ENCODE measurements at regions not wholly inside any gene's neighbourhood (a gene's known extent, or its start where the extent isn't known, plus 50 kb on each side); places are given as distances from the start of the nearest gene placed in this dataset.

GRCh38 chr16:75997606-75998005 is 271.3 kb upstream of the CPHXL start:
- H3K27ac ChIP-seq (ENCODE audit: low read depth, low read length) = no peak overlapping the region
- intact Hi-C loops (cut with micrococcal nuclease) = no loop called here
- Mint-ChIP-seq H3K36me3 (no peaks in the 10 kb centered on the region), H3K27ac (no peak overlapping the region), H3K9me3 (peaks cover 0 to 21% (median 2%) of the 10 kb centered on the region in 11 donors), H3K27me3 (no peaks in the 10 kb centered on the region), H3K4me1 (no peaks in the 10 kb centered on the region), H3K4me3 (no peak overlapping the region)
- H3K4me3 ChIP-seq (ENCODE audit: low read length) = no peak overlapping the region
- DNase-seq = no peak
- H3K4me1 ChIP-seq (ENCODE audit: control insufficient read depth in 2 of 2, insufficient read depth in 2 of 2, low read length in 2 of 2) = no peaks in the 10 kb centered on the region
- ATAC-seq = no peak
- no peaks in the 10 kb centered on the region for H3K27me3 ChIP-seq (ENCODE audit: control insufficient read depth in 2 of 2, insufficient read depth in 2 of 2, low read length in 2 of 2)
- ChIA-PET CTCF (no interaction called here), POLR2A (no interaction called here)
- no peaks in the 10 kb centered on the region for H3K36me3 ChIP-seq (ENCODE audit: control insufficient read depth in 2 of 3, insufficient read depth in 3 of 3, low read length in 3 of 3)
- no peaks in the 10 kb centered on the region for H3K9me3 ChIP-seq (ENCODE audit: control insufficient read depth in 2 of 3, low read length in 3 of 3)

- H3K27ac ChIP-seq (ENCODE audit: low read depth, low read length) = no peak overlapping the region
- no peak overlapping the region for H3K4me3 ChIP-seq (ENCODE audit: low read length)
- no peaks in the 10 kb centered on the region for H3K36me3 ChIP-seq (ENCODE audit: control insufficient read depth in 2 of 3, insufficient read depth in 3 of 3, low read length in 3 of 3)
- no peak overlapping the region for H3K27ac Mint-ChIP-seq
- DNase-seq (no peak), ATAC-seq (no peak)
- peaks cover 0 to 9% (median 0%) of the 10 kb centered on the region in 11 donors for H3K9me3 Mint-ChIP-seq
- ChIA-PET POLR2A (no interaction called here), CTCF (no interaction called here)
- no peaks in the 10 kb centered on the region for H3K4me1 Mint-ChIP-seq
- H3K27me3 Mint-ChIP-seq = no peaks in the 10 kb centered on the region
- no peaks in the 10 kb centered on the region for H3K36me3 Mint-ChIP-seq
- intact Hi-C loops (cut with micrococcal nuclease) = no loop called here
- no peaks in the 10 kb centered on the region for H3K27me3 ChIP-seq (ENCODE audit: control insufficient read depth in 2 of 2, insufficient read depth in 2 of 2, low read length in 2 of 2)
- no peaks in the 10 kb centered on the region for H3K4me1 ChIP-seq (ENCODE audit: control insufficient read depth in 2 of 2, insufficient read depth in 2 of 2, low read length in 2 of 2)
- H3K4me3 Mint-ChIP-seq = no peak overlapping the region
- H3K9me3 ChIP-seq (ENCODE audit: control insufficient read depth in 2 of 3, low read length in 3 of 3) = no peaks in the 10 kb centered on the region
These were observed 269.6 kb upstream of the CNTNAP4 start for GRCh38 chr16:76007645-76008044.

GRCh38 chr16:76023835-76024234 is 253.4 kb upstream of the CNTNAP4 start:
- no peaks in the 10 kb centered on the region for H3K36me3 Mint-ChIP-seq
- peaks cover 0 to 5% (median 0%) of the 10 kb centered on the region in 11 donors for H3K9me3 Mint-ChIP-seq
- Histone ChIP-seq H3K4me3 (ENCODE audit: low read length) (no peak overlapping the region), H3K27ac (ENCODE audit: low read depth, low read length) (no peak overlapping the region), H3K27me3 (ENCODE audit: control insufficient read depth in 2 of 2, insufficient read depth in 2 of 2, low read length in 2 of 2) (no peaks in the 10 kb centered on the region), H3K4me1 (ENCODE audit: control insufficient read depth in 2 of 2, insufficient read depth in 2 of 2, low read length in 2 of 2) (no peaks in the 10 kb centered on the region), H3K9me3 (ENCODE audit: control insufficient read depth in 2 of 3, low read length in 3 of 3) (no peaks in the 10 kb centered on the region), H3K36me3 (ENCODE audit: control insufficient read depth in 2 of 3, insufficient read depth in 3 of 3, low read length in 3 of 3) (no peaks in the 10 kb centered on the region)
- H3K27me3 Mint-ChIP-seq = peaks cover 0 to 5% (median 0%) of the 10 kb centered on the region in 5 donors
- POLR2A ChIA-PET = no interaction called here
- no peak for ATAC-seq
- CTCF ChIA-PET = no interaction called here
- DNase-seq = no peak
- H3K4me3 Mint-ChIP-seq = no peak overlapping the region
- intact Hi-C loops (cut with micrococcal nuclease) = no loop called here
- no peak overlapping the region for H3K27ac Mint-ChIP-seq
- H3K4me1 Mint-ChIP-seq = no peaks in the 10 kb centered on the region

GRCh38 chr16:76035689-76036088 is 241.5 kb upstream of the CNTNAP4 start:
- H3K36me3 ChIP-seq (ENCODE audit: control insufficient read depth in 2 of 3, insufficient read depth in 3 of 3, low read length in 3 of 3) = no peaks in the 10 kb centered on the region
- ChIA-PET CTCF (no interaction called here), POLR2A (no interaction called here)
- H3K27me3 ChIP-seq (ENCODE audit: control insufficient read depth in 2 of 2, insufficient read depth in 2 of 2, low read length in 2 of 2) = no peaks in the 10 kb centered on the region
- peaks cover 0 to 17% (median 2%) of the 10 kb centered on the region in 11 donors for H3K9me3 Mint-ChIP-seq
- H3K36me3 Mint-ChIP-seq = no peaks in the 10 kb centered on the region
- H3K27me3 Mint-ChIP-seq = no peaks in the 10 kb centered on the region
- DNase-seq = no peak
- no peak for ATAC-seq
- H3K4me3 ChIP-seq (ENCODE audit: low read length) = no peak overlapping the region
- H3K4me1 ChIP-seq (ENCODE audit: control insufficient read depth in 2 of 2, insufficient read depth in 2 of 2, low read length in 2 of 2) = no peaks in the 10 kb centered on the region
- no peak overlapping the region for H3K27ac Mint-ChIP-seq
- intact Hi-C loops (cut with micrococcal nuclease) = no loop called here
- no peaks in the 10 kb centered on the region for H3K4me1 Mint-ChIP-seq
- no peak overlapping the region for H3K4me3 Mint-ChIP-seq
- no peaks in the 10 kb centered on the region for H3K9me3 ChIP-seq (ENCODE audit: control insufficient read depth in 2 of 3, low read length in 3 of 3)
- H3K27ac ChIP-seq (ENCODE audit: low read depth, low read length) = no peak overlapping the region

- POLR2A ChIA-PET = no interaction called here
- H3K27ac Mint-ChIP-seq = no peak overlapping the region
- Histone ChIP-seq H3K36me3 (ENCODE audit: control insufficient read depth in 2 of 3, insufficient read depth in 3 of 3, low read length in 3 of 3) (no peaks in the 10 kb centered on the region), H3K9me3 (ENCODE audit: control insufficient read depth in 2 of 3, low read length in 3 of 3) (no peaks in the 10 kb centered on the region), H3K27ac (ENCODE audit: low read depth, low read length) (no peak overlapping the region), H3K27me3 (ENCODE audit: control insufficient read depth in 2 of 2, insufficient read depth in 2 of 2, low read length in 2 of 2) (no peaks in the 10 kb centered on the region), H3K4me3 (ENCODE audit: low read length) (no peak overlapping the region), H3K4me1 (ENCODE audit: control insufficient read depth in 2 of 2, insufficient read depth in 2 of 2, low read length in 2 of 2) (no peaks in the 10 kb centered on the region)
- no peak overlapping the region for H3K4me3 Mint-ChIP-seq
- no peaks in the 10 kb centered on the region for H3K36me3 Mint-ChIP-seq
- peaks cover 0 to 17% (median 2%) of the 10 kb centered on the region in 11 donors for H3K9me3 Mint-ChIP-seq
- intact Hi-C loops (cut with micrococcal nuclease) = no loop called here
- ATAC-seq = no peak
- H3K27me3 Mint-ChIP-seq = no peaks in the 10 kb centered on the region
- CTCF ChIA-PET = no interaction called here
- no peaks in the 10 kb centered on the region for H3K4me1 Mint-ChIP-seq
- DNase-seq = no peak
These were observed 239.1 kb upstream of the CNTNAP4 start for GRCh38 chr16:76038097-76038496.

- DNase-seq = no peak
- intact Hi-C loops (cut with micrococcal nuclease) = no loop called here
- no peak overlapping the region for H3K27ac ChIP-seq (ENCODE audit: low read depth, low read length)
- no peaks in the 10 kb centered on the region for H3K4me1 ChIP-seq (ENCODE audit: control insufficient read depth in 2 of 2, insufficient read depth in 2 of 2, low read length in 2 of 2)
- no peak overlapping the region for H3K4me3 Mint-ChIP-seq
- H3K36me3 Mint-ChIP-seq = no peaks in the 10 kb centered on the region
- H3K36me3 ChIP-seq (ENCODE audit: control insufficient read depth in 2 of 3, insufficient read depth in 3 of 3, low read length in 3 of 3) = no peaks in the 10 kb centered on the region
- POLR2A ChIA-PET = no interaction called here
- no peaks in the 10 kb centered on the region for H3K27me3 ChIP-seq (ENCODE audit: control insufficient read depth in 2 of 2, insufficient read depth in 2 of 2, low read length in 2 of 2)
- H3K27me3 Mint-ChIP-seq = no peaks in the 10 kb centered on the region
- no peaks in the 10 kb centered on the region for H3K4me1 Mint-ChIP-seq
- ATAC-seq = no peak
- H3K4me3 ChIP-seq (ENCODE audit: low read length) = no peak overlapping the region
- no peak overlapping the region for H3K27ac Mint-ChIP-seq
- peaks cover 0 to 6% (median 0%) of the 10 kb centered on the region in 3 experiments for H3K9me3 ChIP-seq (ENCODE audit: control insufficient read depth in 2 of 3, low read length in 3 of 3)
- CTCF ChIA-PET = no interaction called here
- H3K9me3 Mint-ChIP-seq = peaks cover 0 to 26% (median 2%) of the 10 kb centered on the region in 11 donors
These were observed 224.5 kb upstream of the CNTNAP4 start for GRCh38 chr16:76052725-76053124.

GRCh38 chr16:76059186-76059585 is 218.0 kb upstream of the CNTNAP4 start:
- Histone ChIP-seq H3K36me3 (ENCODE audit: control insufficient read depth in 2 of 3, insufficient read depth in 3 of 3, low read length in 3 of 3) (no peaks in the 10 kb centered on the region), H3K27ac (ENCODE audit: low read depth, low read length) (no peak overlapping the region), H3K4me3 (ENCODE audit: low read length) (no peak overlapping the region), H3K27me3 (ENCODE audit: control insufficient read depth in 2 of 2, insufficient read depth in 2 of 2, low read length in 2 of 2) (no peaks in the 10 kb centered on the region), H3K4me1 (ENCODE audit: control insufficient read depth in 2 of 2, insufficient read depth in 2 of 2, low read length in 2 of 2) (no peaks in the 10 kb centered on the region), H3K9me3 (ENCODE audit: control insufficient read depth in 2 of 3, low read length in 3 of 3) (peaks cover 0 to 6% (median 0%) of the 10 kb centered on the region in 3 experiments)
- Mint-ChIP-seq H3K27ac (no peak overlapping the region), H3K9me3 (peaks cover 0 to 10% (median 5%) of the 10 kb centered on the region in 11 donors), H3K4me3 (no peak overlapping the region), H3K36me3 (no peaks in the 10 kb centered on the region), H3K4me1 (no peaks in the 10 kb centered on the region), H3K27me3 (peaks cover 0 to 7% (median 0%) of the 10 kb centered on the region in 5 donors)
- ATAC-seq = no peak
- ChIA-PET CTCF (no interaction called here), POLR2A (no interaction called here)
- DNase-seq = no peak
- intact Hi-C loops (cut with micrococcal nuclease) = no loop called here

Data from naive thymus-derived CD4-positive, alpha-beta T cell (primary cell).